ENCODE measurements at regions not wholly inside any gene's neighbourhood (a gene's known extent, or its start where the extent isn't known, plus 50 kb on each side); places are given as distances from the start of the nearest gene placed in this dataset.

GRCh38 chr7:113408999-113409398 is 290.6 kb upstream of the SMIM30 start:
- H3K27ac ChIP-seq = no peak overlapping the region
- DNase-seq (ENCODE audit: low read depth, low spot score) = no peak

GRCh38 chr7:113405296-113406056 is 287.1 kb upstream of the SMIM30 start:
- H3K27ac ChIP-seq = no peak overlapping the region
- no peak for DNase-seq (ENCODE audit: low read depth, low spot score)

- no peak overlapping the region for H3K27ac ChIP-seq
- DNase-seq (ENCODE audit: low read depth, low spot score) = no peak
Observed at GRCh38 chr7:113404245-113404644, 285.9 kb upstream of the SMIM30 start.

GRCh38 chr7:113402482-113402881 is 284.1 kb upstream of the SMIM30 start:
- H3K27ac ChIP-seq = no peak overlapping the region
- DNase-seq (ENCODE audit: low read depth, low spot score) = no peak

GRCh38 chr7:113402005-113402404 is 283.7 kb upstream of the SMIM30 start:
- no peak for DNase-seq (ENCODE audit: low read depth, low spot score)
- H3K27ac ChIP-seq = no peak overlapping the region

GRCh38 chr7:113394856-113395255 is 276.5 kb upstream of the SMIM30 start:
- DNase-seq (ENCODE audit: low read depth, low spot score) = no peak
- H3K27ac ChIP-seq = no peak overlapping the region

- no peak for DNase-seq (ENCODE audit: low read depth, low spot score)
Observed at GRCh38 chr7:113392841-113393540, 274.6 kb upstream of the SMIM30 start.

GRCh38 chr7:113392421-113392820 is 274.1 kb upstream of the SMIM30 start:
- no peak overlapping the region for H3K27ac ChIP-seq
- DNase-seq (ENCODE audit: low read depth, low spot score) = no peak

More at GRCh38 chr7:113392841-113393540, 274.6 kb upstream of the SMIM30 start:
- H3K27ac ChIP-seq = no peak overlapping the region

GRCh38 chr7:113389112-113389646 is 270.8 kb upstream of the SMIM30 start:
- no peak overlapping the region for H3K27ac ChIP-seq
- no peak for DNase-seq (ENCODE audit: low read depth, low spot score)

- no peak overlapping the region for H3K27ac ChIP-seq
- DNase-seq (ENCODE audit: low read depth, low spot score) = no peak
Observed at GRCh38 chr7:113383638-113384037, 265.3 kb upstream of the SMIM30 start.

- H3K27ac ChIP-seq = no peak overlapping the region
- no peak for DNase-seq (ENCODE audit: low read depth, low spot score)
Observed at GRCh38 chr7:113379746-113380145, 261.4 kb upstream of the SMIM30 start.

- H3K27ac ChIP-seq = no peak overlapping the region
- DNase-seq (ENCODE audit: low read depth, low spot score) = no peak
Observed at GRCh38 chr7:113374955-113375354, 256.6 kb upstream of the SMIM30 start.

- no peak overlapping the region for H3K27ac ChIP-seq
- no peak for DNase-seq (ENCODE audit: low read depth, low spot score)
Observed at GRCh38 chr7:113373863-113374262, 255.5 kb upstream of the SMIM30 start.

- DNase-seq (ENCODE audit: low read depth, low spot score) = no peak
- no peak overlapping the region for H3K27ac ChIP-seq
Observed at GRCh38 chr7:113371416-113372043, 253.2 kb upstream of the SMIM30 start.

GRCh38 chr7:113370910-113371309 is 252.6 kb upstream of the SMIM30 start:
- no peak overlapping the region for H3K27ac ChIP-seq
- no peak for DNase-seq (ENCODE audit: low read depth, low spot score)

GRCh38 chr7:113368256-113368655 is 249.9 kb upstream of the SMIM30 start:
- DNase-seq (ENCODE audit: low read depth, low spot score) = no peak
- H3K27ac ChIP-seq = no peak overlapping the region

- DNase-seq (ENCODE audit: low read depth, low spot score) = no peak
- H3K27ac ChIP-seq = no peak overlapping the region
Observed at GRCh38 chr7:113367041-113367586, 248.8 kb upstream of the SMIM30 start.

- no peak for DNase-seq (ENCODE audit: low read depth, low spot score)
- no peak overlapping the region for H3K27ac ChIP-seq
Observed at GRCh38 chr7:113366122-113366521, 247.8 kb upstream of the SMIM30 start.

GRCh38 chr7:113349339-113349738 is 231.0 kb upstream of the SMIM30 start:
- no peak for DNase-seq (ENCODE audit: low read depth, low spot score)
- H3K27ac ChIP-seq = no peak overlapping the region

GRCh38 chr7:113339661-113340060 is 221.3 kb upstream of the SMIM30 start:
- no peak for DNase-seq (ENCODE audit: low read depth, low spot score)

More at GRCh38 chr7:113339661-113340060, 221.3 kb upstream of the SMIM30 start:
- no peak overlapping the region for H3K27ac ChIP-seq
